ENCODE measurements at regions not wholly inside any gene's neighbourhood (a gene's known extent, or its start where the extent isn't known, plus 50 kb on each side); places are given as distances from the start of the nearest gene placed in this dataset.

GRCh38 chr16:73771196-73772064 lies 525.2 kb upstream of the PSMD7 start:
- Histone ChIP-seq H3K9me3 (ENCODE audit: severe bottlenecking) (no peaks in the 10 kb centered on the region), H3K4me1 (ENCODE audit: insufficient read depth, poor library complexity, severe bottlenecking) (peaks cover 4% of the 10 kb centered on the region), H3K4me3 (ENCODE audit: severe bottlenecking) (no peak overlapping the region), H3K36me3 (ENCODE audit: low read depth) (no peaks in the 10 kb centered on the region), H3K27me3 (ENCODE audit: insufficient read depth, poor library complexity, severe bottlenecking) (no peaks in the 10 kb centered on the region), H3K27ac (ENCODE audit: poor library complexity, severe bottlenecking) (no peak overlapping the region)
- DNase-seq (ENCODE audit: low spot score) (no peak), ATAC-seq (ENCODE audit: low read depth) (no peak)
- TF ChIP-seq CTCF (IDR thresholded peaks at IDR 0.05; ENCODE audit: poor library complexity, severe bottlenecking) = no peak

GRCh38 chr16:73768786-73769203 lies 527.8 kb upstream of the PSMD7 start:
- H3K9me3 ChIP-seq (ENCODE audit: severe bottlenecking) = no peaks in the 10 kb centered on the region

GRCh38 chr16:73764321-73764720 lies 532.3 kb upstream of the PSMD7 start:
- no peak for DNase-seq (ENCODE audit: low spot score)
- Histone ChIP-seq H3K4me1 (ENCODE audit: insufficient read depth, poor library complexity, severe bottlenecking) (peaks cover 4% of the 10 kb centered on the region), H3K27me3 (ENCODE audit: insufficient read depth, poor library complexity, severe bottlenecking) (no peaks in the 10 kb centered on the region), H3K9me3 (ENCODE audit: severe bottlenecking) (no peaks in the 10 kb centered on the region), H3K4me3 (ENCODE audit: severe bottlenecking) (no peak overlapping the region), H3K36me3 (ENCODE audit: low read depth) (no peaks in the 10 kb centered on the region), H3K27ac (ENCODE audit: poor library complexity, severe bottlenecking) (no peak overlapping the region)
- no peak for ATAC-seq (ENCODE audit: low read depth)
- TF ChIP-seq CTCF (IDR thresholded peaks at IDR 0.05; ENCODE audit: poor library complexity, severe bottlenecking) = no peak

More at GRCh38 chr16:73768786-73769203, 527.8 kb upstream of the PSMD7 start:
- H3K27me3 ChIP-seq (ENCODE audit: insufficient read depth, poor library complexity, severe bottlenecking) = no peaks in the 10 kb centered on the region
- DNase-seq (ENCODE audit: low spot score) (no peak), ATAC-seq (ENCODE audit: low read depth) (peak; percentile 64)
- H3K4me1 ChIP-seq (ENCODE audit: insufficient read depth, poor library complexity, severe bottlenecking) = peaks cover 4% of the 10 kb centered on the region
- no peak for TF ChIP-seq CTCF (IDR thresholded peaks at IDR 0.05; ENCODE audit: poor library complexity, severe bottlenecking)
- H3K4me3 ChIP-seq (ENCODE audit: severe bottlenecking) = no peak overlapping the region
- H3K27ac ChIP-seq (ENCODE audit: poor library complexity, severe bottlenecking) = no peak overlapping the region
- no peaks in the 10 kb centered on the region for H3K36me3 ChIP-seq (ENCODE audit: low read depth)

GRCh38 chr16:73756289-73757178 lies 540.1 kb upstream of the PSMD7 start:
- H3K9me3 ChIP-seq (ENCODE audit: severe bottlenecking) = no peaks in the 10 kb centered on the region
- H3K4me1 ChIP-seq (ENCODE audit: insufficient read depth, poor library complexity, severe bottlenecking) = peaks cover 5% of the 10 kb centered on the region
- DNase-seq (ENCODE audit: low spot score) (no peak), ATAC-seq (ENCODE audit: low read depth) (no peak)
- H3K27ac ChIP-seq (ENCODE audit: poor library complexity, severe bottlenecking) = no peak overlapping the region
- H3K4me3 ChIP-seq (ENCODE audit: severe bottlenecking) = no peak overlapping the region
- no peaks in the 10 kb centered on the region for H3K36me3 ChIP-seq (ENCODE audit: low read depth)
- TF ChIP-seq CTCF (IDR thresholded peaks at IDR 0.05; ENCODE audit: poor library complexity, severe bottlenecking) = no peak
- H3K27me3 ChIP-seq (ENCODE audit: insufficient read depth, poor library complexity, severe bottlenecking) = peaks cover 4% of the 10 kb centered on the region
